Left lobe of liver (tissue), 2 donors: ENCODE measurements at regions not wholly inside any gene's neighbourhood (a gene's known extent, or its start where the extent isn't known, plus 50 kb on each side); places are given as distances from the start of the nearest gene placed in this dataset.
"Not testable (repeated sequence)": the region's sequence is repeated elsewhere in the genome, so short reads cannot be mapped to it uniquely, and the experiment has no call there.

Source experiments
- ATAC-seq: fragments of 200-7000 bp; cut with Tn5 transposase; one replicate; pipeline ENCODE4 v1.9.1; 2020; ENCODE audit warnings: mild to moderate bottlenecking, moderate library complexity
- DNase-seq: peaks from one replicate; pipeline ENCODE4 v3.0.0-alpha.2; 2020; ENCODE audit warnings: low spot score
- donor health status: DM: no; HTN: no; CAD: no; lungs with moderate emphysema.
- donor health status: DM: no; HTN: yes; CAD: no.

DNA sequence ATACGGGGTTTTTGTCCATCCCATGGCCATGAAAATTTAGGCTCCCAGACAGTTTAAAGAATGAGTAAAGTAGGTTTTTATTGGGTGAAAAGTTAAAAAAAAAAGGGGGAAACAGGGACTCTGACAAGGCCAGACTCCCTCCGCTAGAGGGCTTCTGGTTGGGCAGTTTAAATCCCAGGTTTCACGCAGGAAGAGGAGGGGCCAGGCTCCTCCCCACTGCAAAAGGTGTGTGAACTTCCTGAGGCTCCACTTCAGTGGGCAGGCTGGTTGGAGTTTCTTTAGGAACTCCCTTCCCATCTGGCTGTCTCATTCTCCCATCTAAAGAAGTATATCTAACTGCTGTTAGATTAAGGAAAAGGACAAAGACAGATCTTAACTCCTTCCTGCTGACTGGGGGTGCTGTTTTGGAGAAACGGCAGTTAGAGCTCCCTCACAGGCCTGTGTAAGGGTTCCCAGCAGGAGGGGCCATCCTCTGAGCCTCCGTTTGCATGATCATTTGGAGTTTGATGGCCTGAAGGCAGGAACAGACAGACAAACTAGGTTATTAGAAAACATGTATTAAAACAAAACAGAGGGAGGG lies 1160.7 kb downstream of the CNTNAP5 start:
- no peak for ATAC-seq

DNA sequence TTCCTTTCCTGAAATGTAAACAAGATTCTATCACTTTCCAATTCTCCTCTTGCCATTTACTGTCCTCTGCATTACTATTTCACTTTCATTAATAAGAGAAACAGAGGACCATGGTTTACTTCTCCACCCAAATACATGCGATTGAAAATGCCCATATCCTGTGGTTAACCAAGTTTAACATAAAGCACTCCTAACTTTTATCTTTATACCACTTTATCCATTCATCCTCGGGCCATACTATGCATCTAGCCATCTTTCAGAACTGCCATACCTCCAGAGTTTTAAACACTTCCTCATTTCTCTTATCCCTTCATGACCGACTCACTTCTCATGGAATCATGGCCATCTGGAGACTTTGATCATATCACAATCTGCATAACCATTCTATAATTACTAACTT lies 1182.3 kb downstream of the CNTNAP5 start:
- DNase-seq = no peak
- ATAC-seq = no peak

More for the DNA sequence above, 1160.7 kb downstream of the CNTNAP5 start:
- DNase-seq = no peak

DNA sequence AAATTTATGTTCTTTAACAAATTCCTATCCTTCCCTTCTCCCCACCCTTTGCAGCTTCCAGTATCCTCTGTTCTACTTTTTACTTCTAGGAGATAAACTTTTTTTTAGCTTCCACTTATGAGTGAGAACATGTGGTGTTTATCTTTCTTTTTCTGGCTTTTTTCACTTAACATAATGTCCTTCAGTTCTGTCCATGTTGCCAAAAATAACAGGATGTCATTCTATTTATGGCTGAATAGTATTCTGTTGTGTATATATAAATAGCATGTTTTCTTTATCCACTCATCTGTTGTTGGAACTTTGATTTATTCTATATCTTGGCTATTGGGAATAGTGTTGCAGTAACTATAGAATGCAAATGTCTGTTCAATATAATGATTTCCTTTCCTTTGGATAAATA lies 1191.2 kb downstream of the CNTNAP5 start:
- no peak for DNase-seq

DNA sequence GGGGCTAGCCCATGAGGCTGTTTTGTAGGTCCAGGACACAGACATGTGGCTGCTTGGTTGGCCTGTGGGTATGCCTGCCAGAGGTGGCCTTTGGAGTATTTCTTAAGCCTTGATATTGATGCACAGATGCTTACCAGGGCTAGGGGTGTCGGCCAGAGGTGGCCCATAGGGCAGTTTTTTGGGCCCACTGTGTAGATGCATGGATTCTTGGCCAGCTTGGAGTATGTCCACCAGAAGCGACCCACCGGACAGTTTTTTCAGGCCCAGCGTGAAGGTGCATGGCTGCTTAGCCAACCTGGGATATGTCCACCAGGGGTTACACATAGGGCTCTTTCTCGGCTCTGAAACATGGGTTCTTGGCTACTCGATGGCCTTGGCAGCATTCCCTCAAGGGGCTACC lies 1199.1 kb downstream of the CNTNAP5 start:
- no peak for DNase-seq

More for the DNA sequence above, 1191.2 kb downstream of the CNTNAP5 start:
- ATAC-seq = no peak

DNA sequence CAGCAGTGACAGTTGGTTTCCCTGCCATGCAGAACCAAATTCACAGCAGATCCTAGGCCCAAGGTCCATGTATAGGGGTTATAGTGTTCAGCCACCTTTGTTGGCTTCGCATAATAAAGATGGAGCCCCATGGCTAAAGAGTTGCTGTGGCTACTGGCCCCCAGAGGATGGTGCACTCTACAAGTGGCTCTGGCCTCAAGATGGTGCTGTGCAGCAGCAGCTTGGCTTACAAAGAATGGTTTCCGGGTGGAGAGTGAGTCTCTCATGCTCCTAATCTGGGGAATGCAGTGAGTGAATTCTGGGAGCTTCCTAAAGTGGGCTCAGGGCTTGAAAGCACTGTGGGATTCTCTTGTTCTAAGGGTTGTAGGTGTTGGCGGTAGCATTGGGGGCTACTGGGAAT lies 1199.7 kb downstream of the CNTNAP5 start:
- DNase-seq (no peak), ATAC-seq (no peak)

More for the DNA sequence above, 1199.1 kb downstream of the CNTNAP5 start:
- ATAC-seq = no peak

DNA sequence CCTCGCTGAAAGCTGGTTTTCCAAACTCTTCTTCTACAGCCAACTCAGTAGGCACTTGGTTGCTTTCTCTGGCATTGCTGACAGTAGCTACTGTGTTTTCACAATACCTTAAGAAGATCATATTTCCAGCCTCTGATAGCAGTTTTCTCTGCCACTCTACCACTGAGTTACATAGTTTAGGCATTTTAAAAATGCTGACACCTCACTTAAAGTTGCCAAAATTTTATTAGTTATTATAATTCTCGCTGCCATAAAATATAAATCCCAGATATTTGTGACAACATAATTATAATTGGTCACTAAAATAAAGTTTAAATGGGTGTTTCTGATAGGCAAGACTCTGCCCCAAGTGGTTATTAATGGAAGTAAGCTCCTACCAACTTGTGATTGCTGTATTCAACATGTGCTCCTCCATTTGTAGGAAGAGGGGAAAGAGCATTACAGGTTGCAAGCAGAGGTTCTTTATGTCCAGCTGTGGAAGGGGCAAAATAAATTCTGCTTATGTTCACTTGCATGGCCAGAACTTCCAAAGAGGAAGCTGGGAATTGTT lies 1202.8 kb downstream of the CNTNAP5 start:
- DNase-seq = no peak
- no peak for ATAC-seq

DNA sequence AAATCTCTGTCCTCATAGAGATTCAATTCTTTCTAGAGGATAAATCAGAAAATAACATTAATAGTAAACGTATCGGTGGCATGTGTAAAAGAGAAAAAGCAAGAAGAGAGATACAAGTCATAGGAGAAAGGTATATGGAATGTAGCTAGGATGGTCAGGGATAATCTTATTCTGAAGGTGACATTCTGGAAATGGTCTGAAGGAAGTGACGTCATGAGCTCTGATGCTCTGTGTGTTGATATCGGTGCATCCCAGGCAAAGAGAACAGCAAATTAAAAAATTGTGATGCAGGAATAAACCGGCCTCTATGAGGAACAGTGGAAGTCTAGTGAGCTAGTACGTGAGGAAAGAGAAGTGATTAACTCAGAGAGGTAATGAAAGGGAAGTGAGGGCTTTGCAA lies 1215.8 kb downstream of the CNTNAP5 start:
- DNase-seq (no peak), ATAC-seq (no peak)

DNA sequence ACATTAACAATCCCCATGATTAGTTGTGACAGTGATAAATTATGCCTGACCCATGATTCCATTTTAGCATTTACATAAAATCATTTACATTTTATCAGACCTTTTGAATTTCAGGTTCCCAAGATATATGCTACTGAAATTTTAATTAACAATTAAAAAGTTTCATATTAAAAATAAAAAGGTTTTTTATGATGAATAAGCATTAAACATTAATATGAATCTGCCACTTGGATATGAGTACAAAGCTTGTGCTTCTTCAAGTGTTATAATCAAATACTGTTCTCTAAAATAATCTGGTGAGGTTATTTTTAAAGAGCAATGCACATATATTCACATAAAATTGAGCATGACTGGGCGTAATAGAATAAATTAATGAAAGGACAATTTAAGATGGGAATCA lies 1218.0 kb downstream of the CNTNAP5 start:
- DNase-seq (no peak), ATAC-seq (no peak)

DNA sequence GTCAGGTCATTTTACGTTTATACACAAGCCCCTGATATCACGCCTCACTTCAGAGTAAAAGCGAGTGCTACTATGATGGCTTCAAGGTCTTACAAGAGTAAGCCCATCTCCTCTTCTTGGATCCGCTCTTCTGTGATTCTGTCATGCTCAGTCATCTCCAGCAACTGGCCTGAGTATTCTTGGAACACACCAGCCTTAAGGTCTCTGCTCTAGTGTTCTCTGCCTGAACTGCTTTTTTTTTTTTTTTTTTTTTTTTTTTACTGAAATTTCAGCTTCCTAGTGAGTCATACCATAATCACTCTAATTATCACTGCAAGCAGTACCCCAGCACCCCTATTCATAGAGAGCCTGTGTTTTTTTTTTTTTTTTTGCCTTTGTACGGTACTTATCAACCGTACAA lies 1228.9 kb downstream of the CNTNAP5 start:
- DNase-seq (no peak), ATAC-seq (no peak)

DNA sequence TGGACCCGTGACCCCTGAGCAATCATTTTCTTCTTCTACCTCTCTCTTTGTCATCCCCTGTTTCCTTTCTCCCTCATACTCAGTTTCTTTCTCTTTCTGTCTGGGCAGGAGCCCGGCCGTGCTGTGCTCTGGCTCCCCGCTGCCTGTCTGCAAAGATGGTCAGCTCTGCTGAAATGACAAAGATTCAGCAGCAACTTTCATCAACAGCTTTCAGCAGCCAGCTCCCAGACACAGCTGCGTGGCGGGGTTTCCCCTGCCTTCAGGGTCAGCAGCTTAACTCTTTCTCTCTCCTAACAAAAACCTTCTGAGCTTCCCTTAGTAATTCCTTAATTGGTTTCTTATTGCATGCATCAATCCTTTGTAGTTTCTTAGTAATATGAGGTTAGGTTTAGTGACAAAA lies 1234.4 kb downstream of the CNTNAP5 start:
- ATAC-seq = no peak
- no peak for DNase-seq

DNA sequence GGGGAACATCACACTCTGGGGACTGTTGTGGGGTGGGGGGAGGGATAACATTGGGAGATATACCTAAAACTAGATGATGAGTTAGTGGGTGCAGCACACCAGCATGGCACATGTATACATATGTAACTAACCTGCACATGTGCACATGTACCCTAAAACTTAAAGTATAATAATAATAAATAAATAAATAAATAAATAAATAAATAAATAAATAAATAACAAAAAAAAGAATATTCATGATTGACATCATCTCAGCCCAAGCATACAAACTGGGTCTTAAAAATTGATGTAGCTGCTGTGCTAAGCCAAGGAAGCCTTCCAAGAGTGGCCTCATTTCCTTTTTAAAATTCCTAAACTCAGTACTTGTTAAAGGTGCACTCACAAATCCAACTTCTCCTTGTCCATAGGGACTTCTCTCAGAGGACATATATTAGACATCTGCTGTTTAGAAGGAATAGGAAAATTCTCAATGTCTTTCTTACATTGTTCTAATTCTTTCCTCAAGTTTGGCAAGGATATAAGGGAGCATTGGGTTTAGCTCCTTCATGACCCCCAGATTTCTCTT lies 1235.4 kb downstream of the CNTNAP5 start:
- not testable (repeated sequence) for DNase-seq, ATAC-seq

DNA sequence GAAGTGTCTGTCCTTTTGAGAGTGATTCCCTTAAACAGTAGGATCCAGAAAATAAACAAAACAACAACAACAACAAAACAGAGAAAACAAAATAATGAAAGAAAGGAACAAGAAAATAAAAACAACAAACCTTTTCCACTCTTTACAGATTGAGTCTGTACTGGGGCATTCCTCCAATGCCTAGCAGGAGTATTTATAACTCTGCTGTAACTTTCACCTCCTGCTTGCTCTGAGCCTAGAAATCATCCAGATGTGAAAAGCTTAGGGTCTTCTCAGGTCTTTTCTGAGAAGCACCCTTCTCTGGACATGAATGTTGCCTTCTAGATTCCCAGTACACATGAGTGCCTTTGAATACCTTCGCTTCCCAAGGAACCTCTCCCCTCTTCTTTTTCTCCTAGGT lies 1239.4 kb downstream of the CNTNAP5 start:
- ATAC-seq (no peak), DNase-seq (no peak)

DNA sequence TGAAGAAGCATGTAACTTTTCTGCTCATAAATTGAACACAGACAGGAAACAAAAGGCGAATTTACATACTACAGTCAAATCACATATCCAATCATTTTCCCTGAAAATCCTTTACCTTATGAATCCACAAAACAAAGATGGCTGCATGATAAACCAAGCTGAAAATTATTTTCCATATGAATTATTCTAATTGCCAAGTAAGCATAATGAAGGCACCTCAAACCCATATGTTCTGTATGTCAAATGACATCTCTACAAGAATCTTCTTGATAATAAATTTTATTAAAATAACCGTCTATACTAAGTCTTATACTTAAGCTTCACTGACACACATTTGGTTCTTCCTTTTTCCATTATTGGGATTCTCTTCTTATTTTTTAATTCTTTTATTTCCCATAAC lies 1242.6 kb downstream of the CNTNAP5 start:
- ATAC-seq (no peak), DNase-seq (no peak)

DNA sequence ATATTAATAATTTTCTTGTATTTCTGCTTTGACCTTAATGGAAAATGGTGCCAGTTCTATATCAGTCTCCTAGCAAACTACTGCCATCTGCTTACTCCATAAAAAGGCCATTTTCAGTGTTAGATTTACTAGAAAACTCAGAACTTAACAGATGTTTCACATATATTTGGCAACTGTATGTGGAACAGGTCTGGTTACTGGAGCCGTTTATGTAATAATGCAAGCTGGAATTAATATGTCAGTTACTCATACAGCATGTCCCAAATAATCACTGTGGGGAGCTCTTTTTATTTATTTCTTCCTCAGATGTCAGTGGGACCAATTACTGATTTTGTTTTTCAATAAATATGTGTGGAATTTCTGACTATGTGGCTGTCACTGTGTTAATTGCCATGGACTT lies 1247.6 kb downstream of the CNTNAP5 start:
- ATAC-seq (no peak), DNase-seq (no peak)

DNA sequence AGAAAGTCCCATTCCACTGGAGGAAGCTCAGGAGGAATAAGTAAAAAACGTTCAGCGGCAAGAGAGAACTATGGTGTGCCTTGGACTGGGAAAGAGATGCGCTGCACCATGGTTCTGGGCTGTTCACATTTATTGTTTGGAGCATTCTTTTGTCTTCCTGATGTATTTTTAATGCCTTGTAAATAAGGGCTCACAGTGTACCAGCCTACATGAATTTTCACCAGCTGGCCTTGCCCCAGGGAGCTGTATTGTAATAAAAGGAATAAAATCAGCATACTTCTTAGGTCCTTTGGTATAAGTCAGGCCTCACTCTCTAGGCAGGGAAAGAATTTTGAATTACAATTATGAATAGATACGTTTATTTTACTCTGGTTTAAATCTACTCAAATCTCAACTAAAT lies 1249.6 kb downstream of the CNTNAP5 start:
- ATAC-seq = no peak
- DNase-seq = no peak

DNA sequence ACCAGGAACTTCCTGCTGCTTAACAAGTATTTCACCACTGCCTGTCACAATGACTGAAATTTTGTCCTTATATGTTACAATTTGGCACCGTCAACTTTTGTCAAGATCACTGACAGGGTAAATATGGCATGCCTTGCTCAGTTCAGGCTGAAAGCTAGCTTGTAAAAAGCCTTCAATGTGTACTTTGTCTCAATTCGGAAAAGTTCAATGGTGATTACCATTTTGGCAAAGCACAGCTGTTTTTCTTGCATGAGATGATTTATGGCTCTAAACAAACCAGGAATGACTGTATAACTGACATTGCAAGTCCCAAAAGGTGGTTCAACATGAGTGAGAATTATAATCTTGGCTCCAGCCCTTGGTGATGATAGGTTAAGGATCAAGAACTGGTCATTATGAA lies 1255.2 kb downstream of the CNTNAP5 start:
- ATAC-seq (no peak), DNase-seq (no peak)

DNA sequence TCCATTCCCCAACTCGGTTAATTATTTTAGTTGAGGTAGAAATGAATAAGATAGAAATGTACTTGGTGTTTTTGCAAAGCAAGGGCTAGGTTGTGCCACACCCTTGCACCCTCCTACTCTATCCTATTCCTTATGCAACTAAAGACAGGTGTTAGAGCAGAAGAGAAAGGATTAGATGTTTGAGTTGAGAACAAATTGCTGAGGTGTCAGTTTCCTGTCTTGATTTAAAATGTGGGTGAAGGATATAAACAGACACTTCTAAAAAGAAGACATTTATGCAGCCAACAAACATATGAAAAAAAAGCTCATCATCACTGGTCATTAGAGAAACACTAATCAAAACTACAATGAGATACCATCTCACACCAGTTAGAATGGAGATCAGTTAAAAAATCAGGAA lies 1256.2 kb downstream of the CNTNAP5 start:
- ATAC-seq = no peak
- DNase-seq = no peak

DNA sequence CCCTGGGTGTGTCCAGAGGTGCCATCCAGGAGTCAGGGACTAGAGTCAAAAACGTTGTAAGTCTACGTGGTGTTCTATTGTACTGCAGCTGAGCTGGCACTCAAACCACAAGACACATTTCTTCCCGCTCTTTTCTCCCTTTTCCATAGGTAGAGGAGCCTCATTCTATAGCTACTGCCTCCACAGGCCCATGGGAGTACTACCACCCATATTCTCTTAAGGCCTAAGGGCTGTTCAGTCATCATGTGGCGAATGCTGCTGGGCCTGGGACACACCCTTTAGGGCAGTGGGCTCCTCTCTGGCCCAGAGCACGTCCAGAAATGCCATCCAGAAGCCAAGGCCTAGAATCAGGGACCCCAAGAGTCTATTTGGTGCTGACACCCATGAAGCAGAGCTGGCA lies 1271.7 kb downstream of the CNTNAP5 start:
- ATAC-seq = no peak

DNA sequence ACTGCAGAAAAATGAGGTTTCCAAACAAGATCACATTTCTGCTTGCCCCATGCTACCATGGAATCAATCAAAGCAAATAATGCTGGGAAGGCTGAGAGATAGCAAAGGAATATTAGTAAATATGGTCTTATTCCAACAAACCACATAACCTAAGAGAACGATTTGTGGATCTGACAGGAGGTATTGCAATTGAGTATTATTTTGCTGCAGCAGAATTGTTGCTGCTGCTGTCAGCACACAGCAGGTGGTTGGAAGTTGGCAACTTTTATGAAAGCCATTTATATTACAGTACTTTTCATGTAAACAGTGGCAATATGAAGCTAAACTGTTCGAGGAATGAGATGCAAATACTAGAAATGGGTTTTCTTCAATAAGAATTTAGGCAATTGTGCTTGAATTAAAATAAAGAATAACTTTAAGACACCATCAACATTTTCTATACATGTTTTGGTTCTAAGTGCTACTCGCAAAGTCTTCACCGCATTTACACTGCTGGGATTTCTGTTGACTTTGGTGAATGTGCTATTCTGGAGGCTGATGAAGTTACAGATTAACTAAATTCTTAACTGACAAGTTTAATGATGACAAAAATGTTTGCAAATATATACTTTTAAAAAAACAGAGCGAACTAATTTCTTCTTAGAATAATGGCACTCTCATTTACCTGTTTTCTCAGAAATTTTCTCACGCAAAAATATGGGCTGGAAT lies 1285.7 kb downstream of the CNTNAP5 start:
- DNase-seq (no peak), ATAC-seq (no peak)

More for the DNA sequence above, 1271.7 kb downstream of the CNTNAP5 start:
- no peak for DNase-seq

DNA sequence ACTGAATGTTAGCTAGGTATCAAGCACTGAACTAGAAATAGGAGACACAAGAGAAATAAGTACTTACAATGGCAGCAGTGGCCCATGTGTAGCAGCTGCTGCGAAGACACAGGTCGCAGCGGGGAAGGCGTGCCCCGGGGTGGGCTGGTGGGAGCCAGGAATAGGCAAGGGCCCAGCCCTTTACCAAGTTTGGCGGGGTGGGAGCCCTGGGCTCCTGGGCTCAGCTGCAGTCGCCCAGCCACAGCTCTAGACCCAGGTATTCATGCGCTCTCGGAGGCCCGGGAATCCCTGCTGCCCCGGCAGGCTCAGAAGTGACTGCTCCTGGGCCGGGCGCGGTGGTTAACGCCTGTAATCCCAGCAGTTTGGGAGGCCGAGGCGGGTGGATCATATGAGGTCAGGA lies 1287.3 kb downstream of the CNTNAP5 start:
- no peak for ATAC-seq
- no peak for DNase-seq

DNA sequence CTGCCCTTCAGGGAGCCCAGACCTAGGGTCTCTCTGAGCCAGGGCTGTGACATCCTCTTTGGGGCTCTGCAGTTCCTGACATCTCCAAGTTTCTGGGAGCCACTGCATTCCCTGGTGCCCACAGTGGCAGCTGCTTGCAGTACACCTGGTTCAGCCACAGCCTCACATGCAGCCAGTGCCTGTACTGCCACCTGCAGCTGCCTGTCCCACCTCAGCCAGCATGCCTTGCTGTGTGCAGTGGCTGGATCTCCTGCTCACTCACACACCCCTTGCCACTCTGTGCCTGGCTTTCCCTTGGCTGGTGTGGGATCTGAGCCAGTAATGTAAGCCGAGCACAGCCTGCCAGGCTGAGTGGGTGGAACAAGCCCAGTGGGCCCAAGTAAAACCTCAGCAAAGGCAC lies 1288.7 kb downstream of the CNTNAP5 start:
- DNase-seq = no peak
- ATAC-seq = peak; percentile 33

DNA sequence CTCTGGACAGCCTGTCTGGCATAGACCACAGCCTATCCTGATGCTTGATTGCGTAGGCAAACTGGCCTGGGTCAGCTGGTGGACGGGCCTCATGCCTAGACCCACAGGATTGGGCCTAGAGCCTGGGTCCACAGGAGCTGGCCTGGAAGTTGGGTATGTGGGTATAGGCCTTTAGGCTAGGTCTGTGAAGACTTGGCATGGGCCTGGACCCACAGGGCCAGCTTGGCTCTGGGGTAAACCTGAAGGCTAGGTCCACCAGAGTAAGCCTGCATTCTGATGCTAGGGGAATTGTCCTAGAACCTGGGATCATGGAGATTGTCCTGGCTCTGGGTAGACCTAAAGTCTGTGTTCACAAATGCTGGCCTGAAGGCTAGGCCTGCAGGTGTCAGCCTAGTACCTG lies 1293.7 kb downstream of the CNTNAP5 start:
- ATAC-seq (no peak), DNase-seq (no peak)
